NCI-H1436 (cell line): ENCODE measurements at regions not wholly inside any gene's neighbourhood (a gene's known extent, or its start where the extent isn't known, plus 50 kb on each side); places are given as distances from the start of the nearest gene placed in this dataset.

Experiments
- DNase-seq: peaks from one replicate; lab custom pipeline; 2025; lab: John Stamatoyannopoulos, UW

DNA sequence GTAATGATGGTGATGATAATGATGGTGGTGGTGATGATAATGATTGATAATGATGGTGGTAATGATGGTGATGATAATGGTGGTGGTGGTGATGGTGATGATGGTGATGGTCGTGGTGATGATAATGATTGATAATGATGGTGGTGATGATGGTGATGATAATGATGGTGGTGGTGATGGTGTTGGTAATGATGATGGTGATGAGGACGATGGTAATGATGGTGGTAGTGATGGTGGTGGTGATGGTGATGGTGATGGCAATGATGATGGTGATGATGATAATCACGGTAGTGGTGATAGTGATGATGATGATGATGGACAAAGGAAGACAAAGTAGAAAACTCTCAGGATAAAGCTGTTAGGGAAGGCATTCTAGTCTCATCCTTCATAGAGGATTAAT is 310.5 kb downstream of the MSX2 start:
- no peak for DNase-seq

DNA sequence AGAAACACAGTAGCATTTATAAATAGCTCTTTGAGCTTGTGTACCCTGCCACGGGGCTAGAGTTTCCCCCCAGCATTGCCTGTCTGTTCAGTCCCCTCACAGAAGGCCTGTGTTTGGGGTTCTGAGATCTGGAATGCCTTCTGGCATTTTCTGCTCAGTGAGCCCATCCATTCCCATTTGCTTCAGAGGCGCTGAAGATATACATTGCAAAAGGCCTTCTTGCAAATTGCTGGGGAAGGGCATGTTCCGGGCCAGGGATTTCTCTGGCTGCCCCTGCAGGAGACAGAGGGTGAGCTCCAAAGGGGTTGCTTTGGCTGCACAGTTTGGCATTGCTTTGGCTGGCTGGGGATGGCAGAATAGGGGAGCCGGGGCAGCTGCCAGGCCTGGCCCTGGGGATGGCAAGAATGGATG is 308.4 kb downstream of the MSX2 start:
- DNase-seq: no peak

DNA sequence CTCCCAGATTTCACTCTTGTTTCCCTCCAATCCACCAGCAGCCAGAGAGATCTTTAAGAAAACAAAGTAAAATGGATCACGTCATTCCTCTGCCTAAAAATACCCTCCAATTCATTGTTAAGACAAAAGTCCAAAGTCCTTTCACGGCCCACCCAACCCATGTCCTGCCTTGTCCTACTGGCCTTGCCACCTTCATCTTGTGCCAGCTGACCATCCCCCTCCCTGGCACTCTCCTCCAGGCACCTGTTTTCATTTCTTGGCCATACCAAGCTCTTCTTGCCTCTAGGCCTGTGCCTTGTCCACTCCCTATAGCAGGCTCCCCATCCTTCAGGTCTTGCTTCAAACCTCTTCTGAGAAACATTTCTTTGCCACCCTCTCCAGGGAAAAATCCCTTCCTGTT is 307.6 kb downstream of the MSX2 start:
- no peak for DNase-seq

DNA sequence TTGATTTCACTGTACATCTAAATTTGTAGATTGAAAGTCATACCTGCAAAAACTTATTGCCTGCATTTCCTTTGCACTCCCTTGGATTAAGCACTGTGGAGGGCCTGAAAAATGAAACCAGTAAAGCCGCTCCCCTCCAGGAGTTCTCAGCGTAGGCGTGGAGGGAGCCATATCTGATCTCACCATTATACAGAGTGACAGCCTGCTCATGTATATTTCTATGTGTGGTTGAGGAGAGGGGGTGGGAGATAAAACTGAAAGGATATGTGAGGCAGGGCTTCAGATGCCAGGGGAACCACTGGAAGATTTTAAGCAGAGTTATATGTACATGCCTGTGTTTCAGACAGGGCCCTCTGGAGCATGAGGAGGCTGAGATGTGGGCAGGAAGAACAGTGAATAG is 303.0 kb downstream of the MSX2 start:
- no peak for DNase-seq

DNA sequence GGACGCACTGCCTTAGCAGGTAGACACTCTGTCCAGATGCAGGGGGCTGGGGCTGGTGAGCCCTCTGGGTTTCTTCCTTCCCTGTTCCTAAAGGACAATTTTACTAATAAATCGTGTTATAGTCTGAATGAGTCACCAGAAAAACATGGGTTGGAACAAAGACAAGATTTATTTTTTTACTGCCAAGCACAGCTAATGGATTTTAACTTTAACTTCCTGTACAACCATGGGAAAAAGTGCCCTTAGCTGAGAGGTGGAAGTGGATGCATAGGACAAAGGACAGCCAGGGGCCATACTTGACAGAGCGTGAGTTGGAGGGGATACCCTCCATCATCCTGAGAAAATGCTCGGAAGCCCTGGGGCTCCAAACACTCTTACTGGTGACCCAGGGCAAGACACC is 300.7 kb downstream of the MSX2 start:
- no peak for DNase-seq

DNA sequence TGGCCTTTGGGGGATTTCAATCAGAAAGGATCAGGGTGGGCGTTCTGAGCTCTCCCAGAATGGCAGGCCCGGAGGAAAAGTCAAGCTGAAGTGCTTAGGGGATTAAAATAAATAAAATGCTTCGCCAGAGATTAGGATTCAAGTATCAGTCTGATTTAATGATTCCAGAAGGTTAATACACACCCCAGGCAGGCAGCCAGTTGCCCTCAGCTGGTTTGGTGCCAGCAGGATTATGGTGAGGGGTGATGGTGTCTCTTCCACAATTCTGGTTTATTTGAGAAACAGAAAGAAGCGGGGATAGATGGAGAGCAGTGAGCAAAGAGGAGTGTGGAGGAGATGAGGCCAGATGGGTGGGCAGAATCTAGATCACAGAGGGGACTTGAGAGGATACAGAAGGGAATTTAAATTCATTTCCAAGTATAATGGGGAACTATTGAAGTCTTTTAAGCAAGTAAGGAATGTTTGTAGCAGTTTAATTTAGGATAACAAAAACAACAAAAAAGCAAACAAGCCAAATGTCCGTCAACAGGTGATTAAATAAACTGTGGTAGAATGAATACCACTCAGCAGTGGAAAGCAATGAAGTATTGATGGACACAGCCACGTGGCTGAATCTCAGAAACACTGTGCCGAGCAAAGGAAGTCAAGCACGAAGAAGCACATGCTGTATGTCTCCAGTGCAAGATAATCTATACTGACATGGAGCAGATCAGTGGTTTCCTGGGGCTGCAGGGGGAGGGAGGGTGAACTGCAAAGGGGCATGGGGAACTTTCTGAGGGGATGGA is 297.7 kb downstream of the MSX2 start:
- DNase-seq: no peak

DNA sequence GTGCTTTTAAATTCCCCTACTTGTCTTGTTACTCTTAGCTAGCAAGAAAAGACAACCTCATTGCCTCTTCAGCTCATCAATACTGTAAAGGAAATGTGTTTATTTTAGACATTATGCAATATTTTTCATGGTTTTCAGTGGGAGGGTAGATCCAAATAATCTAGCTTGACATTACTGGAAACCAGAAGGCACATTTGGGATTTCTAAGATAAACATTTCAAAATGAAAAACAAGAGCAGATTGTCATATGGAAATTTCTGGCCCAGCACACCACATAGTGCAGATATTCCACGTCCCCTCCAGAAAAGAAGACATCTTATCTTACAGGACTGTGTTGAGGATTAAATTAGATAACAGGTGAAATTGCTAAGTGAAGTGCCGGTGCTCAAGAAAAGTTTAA is 296.9 kb downstream of the MSX2 start:
- DNase-seq: no peak

DNA sequence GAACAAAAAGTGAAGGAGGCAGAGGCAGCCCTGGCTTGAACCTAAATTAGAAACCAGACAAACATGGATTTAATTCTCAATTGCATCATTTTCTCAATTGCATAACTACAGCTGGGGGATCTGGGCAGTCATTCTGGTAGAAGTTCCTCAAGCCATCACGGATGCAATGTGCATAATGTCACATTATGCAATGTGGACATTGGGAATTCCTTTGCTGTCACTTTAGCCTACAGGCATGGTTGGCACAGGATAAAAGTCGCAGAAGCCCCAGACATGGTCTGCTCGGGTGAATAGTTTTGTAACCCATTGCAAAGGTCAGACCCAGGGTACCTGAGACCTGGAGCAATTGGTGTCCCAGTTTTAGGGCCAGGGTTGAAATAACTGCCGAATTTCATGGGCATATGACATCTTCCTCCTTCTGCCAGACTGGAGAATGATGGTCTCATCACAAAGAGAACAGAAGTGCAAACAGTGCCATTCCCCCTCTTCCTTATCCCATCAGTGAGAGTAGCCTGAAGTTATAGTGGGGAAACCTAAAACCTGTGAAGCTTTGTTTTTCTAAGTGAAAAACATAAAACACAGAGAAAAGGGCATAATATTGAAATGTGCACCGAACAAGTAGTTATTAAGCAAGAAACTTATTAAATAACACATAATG is 290.8 kb downstream of the MSX2 start:
- DNase-seq: no peak

DNA sequence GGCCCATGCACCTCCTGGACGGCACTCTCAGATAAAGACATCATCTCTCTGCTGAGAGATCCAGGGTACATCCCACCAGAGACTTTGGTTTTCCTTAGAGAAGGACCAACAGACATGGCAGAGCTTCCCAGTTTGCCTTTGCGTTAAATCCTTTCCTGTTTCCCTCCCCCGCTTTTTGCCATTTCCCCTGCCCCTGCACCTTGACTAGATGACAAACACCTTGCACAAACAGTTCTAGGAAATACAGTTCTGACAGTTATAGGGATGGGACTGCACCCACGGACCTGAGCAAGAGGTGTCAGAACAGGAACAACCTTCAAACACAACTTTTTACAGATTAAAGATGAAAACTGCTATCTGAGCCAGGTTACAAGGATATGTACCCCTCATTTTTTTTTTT is 288.9 kb downstream of the MSX2 start:
- DNase-seq: no peak

DNA sequence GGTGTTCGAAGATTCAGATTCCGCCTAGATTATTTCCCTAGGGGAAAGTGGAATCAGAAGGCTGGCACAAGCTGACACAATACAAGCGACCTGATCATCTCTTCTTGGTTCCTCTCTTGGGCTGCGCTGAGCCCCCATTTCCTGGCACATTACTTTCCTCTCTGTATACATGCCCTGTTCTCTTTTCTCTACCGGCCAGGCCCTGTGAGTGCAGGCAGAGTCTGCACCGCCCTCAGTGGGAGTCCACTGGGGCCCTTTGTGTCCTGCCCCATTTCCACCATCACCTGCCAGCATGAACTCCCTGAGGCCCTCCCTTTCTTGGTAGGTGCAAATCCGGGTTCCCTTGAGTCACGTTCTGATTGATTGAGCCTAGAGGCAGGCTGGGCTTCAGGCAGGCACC is 287.9 kb downstream of the MSX2 start:
- no peak for DNase-seq

DNA sequence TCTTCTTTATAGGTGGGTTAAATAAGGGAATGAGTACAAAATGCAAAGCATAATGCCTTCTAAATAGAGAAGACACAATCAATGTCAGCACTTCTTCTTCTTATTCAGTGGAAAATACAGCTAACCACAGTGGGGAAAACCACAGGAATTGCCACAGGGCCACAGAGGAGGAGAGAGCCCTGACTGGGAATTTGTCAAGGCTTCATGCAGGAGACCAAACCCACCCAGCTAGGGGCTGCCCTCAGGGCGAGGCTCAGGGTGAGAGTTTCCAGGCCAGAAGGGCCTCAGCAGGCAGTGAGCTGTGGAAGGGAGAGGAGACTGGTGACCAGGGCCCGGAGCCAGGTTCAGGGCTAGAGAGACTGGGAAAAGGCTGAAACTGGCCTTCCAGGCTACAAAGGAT is 279.1 kb downstream of the MSX2 start:
- no peak for DNase-seq

DNA sequence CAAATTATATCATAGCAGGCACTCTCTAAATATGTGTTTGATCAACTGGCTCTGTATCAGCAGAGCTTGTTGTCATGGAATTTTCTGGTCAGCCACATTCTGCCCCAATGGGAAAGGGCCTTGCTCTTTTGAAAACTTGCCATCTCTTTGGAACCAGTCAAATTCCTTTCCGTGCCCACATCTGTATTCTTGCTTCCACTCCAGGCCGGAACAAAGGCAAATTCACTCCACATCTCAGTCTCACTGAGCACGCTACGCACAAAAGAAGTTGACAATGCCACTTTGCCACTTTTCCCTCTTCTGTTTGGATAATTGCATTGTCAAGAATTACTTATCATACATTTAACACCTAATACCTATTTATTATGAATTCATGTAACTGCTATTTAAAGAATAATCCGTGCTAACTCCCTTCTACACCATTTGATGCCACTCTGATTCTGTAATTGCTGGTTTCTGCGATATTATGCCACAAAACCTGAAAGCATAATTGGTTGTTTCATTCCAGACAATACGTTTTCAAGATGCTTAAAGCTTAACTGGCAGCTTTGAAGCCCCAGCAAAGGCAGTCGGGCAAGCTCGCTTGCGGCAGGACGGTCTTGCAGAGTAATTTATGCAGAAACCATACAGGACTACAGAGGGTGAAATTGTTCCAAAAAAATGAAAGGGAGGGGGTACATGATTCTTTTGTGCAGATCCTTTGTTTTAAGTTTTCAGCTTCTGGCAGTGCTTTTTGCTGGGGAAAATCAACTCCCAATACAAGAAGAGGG is 277.7 kb downstream of the MSX2 start:
- no peak for DNase-seq

DNA sequence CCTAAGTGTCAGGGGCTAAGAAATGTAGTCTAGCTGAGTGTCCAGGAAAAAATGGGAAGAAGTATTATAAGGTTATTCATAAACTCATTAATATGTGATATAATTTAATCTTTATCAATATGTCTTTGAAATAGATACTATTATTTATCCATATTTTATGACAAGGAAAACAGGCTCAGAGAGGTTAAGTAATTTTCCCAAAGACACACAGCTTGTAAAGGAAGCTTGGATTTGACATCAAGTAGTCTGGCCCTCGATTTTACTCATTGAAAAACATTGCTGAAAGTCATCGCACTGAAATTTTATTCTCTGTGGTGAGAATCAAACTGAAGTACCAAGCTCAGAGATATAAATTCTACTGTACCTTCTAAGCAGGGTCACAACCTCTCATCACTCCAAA is 276.9 kb downstream of the MSX2 start:
- no peak for DNase-seq

DNA sequence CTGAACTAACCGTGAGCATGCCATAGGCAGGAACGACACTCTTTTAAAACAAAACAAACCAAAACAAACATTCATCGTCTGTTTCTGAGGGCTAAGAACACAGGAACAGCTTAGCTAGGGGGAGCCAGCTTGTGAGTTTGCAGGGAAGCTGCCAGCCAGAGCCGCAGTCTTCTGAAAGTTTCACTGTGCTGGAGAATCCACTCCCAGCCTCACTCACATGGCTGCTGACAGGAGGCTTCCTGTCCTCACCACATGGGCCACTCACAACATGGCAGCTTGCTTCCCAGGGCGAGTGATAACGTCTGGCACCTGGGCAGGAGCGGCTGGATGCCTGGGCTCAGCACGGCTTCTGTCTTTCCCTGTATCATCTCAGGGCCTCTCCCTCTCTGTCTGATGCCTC is 275.2 kb downstream of the MSX2 start:
- no peak for DNase-seq

DNA sequence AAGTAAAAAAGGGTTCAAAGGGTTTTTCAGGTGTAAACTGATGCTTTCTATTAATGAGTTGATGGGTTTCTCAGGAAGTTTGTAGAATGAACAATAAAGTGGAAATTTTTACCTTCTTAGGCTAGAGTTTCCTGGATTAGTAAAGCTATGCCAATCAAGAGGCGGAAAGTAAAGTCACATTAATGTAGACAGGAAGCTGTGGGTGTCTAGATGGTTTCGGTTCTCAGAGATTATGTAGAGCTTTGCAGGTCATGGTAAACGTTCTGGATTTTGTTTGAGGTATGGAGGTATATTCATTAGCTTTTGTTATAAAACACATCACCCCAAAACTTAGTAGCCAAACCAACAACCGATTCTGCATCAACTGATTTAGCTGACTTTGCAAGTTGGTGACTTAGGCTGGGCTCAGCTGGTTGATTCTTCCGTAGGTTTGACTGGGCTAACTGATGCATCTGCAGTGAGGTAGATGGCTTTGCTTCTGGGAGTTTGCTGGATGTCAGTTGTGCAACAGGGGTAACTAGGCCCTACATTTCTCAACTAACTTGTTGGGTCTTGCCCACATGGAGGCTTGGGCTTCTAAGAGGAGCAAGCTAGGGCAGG is 273.8 kb downstream of the MSX2 start:
- no peak for DNase-seq

DNA sequence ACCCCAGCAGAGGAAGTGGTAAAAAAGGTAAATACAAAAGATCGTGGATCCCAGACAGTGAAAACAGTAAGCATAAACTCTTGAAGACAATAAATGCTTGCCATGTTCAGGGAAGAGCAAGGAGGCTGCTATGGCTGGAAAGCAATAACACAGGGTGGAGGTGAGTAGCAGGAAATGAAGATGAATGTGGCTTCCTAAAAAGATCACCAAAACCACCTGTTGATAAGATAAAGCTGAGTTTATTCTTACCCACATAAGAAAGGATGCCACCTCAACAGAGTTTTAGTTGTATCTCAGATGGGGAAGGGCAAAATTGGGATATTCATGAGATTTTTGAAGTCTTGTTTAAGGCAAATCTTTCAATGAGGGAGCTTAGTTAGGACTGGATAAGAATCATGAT is 273.3 kb downstream of the MSX2 start:
- DNase-seq: no peak

DNA sequence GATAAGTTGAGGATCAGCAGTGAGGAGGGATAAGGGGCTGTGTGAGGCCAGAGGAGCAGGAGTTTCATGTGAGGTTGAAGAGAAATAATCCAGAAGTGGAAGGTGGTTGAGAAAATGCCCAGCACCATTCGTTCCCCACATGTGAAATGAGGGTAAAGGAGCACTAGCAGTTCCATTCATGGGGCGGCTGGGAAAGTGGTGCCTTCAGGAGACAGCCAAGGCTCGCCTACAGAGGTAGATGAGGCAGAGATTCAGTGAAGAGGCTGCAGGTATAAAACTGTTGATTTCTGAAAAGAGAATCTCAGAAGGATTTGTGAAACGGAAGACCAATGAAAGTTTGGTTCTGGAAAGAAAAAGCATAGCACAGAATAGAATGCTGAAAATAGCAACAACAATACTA is 272.6 kb downstream of the MSX2 start:
- no peak for DNase-seq

DNA sequence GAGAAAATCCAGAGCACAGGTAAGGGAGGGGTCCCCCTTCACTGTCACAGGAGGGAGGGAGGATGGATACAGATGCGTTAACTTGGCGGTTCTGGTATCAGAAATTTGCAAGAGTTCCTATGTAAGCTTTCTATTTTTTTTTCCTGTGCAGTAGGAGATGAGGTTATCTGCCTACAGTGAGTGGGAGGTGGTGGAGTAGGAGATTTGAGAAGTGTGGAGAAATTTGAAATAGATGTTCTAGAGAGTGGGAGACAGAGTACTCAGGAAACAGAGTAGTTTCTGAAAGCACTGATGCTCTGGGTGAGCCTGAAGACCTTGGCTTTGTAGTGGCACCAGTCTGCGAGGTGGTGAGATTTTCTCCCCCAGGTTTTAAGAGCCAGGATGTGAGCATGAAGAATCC is 271.4 kb downstream of the MSX2 start:
- DNase-seq: no peak

DNA sequence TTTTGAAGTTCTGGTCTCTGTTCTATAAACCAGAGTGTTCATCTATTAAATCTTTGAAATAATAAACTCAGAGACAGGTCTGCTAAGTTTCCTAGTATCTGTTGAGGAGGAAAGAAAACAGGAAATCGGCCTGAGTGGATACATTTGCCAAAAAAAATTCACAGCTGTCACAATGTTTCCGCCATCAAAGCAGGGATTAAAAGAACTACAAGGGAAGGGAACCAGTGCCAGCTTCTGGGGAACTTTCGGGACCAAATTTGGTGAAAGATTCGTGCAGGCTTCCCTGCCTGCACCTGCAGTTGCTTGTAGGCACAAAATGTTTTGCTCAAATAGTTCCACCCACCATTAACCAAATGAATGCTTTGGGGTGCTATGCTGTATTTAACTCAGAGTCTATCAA is 267.5 kb downstream of the MSX2 start:
- no peak for DNase-seq

DNA sequence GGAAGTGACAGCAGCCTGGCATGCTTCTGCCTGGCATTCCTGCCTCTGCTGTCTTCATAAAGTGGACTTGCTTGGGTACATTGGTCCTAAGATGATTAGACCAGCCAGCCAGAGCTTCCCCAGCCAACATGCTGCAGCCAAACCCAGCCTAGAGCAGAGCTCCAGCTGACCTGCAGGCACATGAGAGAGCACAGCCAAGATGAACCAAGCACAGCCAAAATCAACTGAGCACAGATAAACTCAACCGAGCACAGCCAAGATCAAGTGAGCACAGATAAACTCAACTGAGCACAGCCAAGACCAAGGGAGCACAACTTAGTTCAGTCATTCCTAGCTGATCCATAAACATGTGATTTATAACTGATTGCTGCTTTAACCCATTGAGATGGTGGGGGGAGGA is 266.5 kb downstream of the MSX2 start:
- no peak for DNase-seq

DNA sequence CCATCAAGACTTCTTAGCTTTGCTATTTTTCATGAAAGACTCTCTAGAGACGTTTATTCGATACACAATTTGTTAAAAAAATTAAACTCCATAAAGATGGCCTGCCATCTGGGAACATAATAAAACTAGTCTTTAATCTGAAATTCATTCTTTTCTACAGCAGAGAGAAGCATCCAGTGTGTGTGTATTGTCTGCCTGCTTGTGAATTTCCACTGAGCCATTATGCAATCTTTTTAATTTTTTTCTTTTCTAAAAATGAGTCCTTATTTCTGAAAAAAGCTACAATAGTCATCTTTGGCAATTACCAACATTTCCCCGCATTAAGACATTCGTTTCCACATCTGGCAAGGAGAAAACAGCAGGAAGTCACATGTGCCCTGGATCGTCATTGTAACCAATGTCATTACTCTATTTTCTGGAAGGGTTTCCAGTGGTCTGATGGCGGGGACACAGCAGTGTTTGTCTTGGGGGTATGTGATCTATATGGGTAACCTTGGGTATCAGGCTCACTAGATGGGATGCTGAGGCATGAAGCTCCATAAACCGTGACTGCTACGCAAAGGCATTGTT is 263.1 kb downstream of the MSX2 start:
- DNase-seq: no peak

DNA sequence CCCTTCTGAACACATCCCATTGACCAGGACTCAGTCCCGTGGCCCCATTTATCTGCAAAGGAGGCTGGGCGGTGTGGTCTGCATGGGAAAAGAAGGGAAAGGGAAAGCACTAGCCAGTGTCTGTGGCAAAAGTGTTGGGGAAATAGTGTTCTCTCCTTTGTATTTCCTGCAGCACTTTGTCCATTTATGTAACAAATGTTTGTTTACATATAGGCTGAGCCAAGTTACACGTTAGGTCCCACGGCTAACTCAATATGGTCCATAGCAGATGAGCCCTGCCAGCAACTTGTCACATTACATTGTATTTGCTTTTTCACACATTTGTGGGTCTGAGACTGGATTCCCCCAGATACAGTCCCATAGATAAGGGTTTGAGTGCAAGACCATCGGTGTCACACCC is 260.5 kb downstream of the MSX2 start:
- DNase-seq: no peak

DNA sequence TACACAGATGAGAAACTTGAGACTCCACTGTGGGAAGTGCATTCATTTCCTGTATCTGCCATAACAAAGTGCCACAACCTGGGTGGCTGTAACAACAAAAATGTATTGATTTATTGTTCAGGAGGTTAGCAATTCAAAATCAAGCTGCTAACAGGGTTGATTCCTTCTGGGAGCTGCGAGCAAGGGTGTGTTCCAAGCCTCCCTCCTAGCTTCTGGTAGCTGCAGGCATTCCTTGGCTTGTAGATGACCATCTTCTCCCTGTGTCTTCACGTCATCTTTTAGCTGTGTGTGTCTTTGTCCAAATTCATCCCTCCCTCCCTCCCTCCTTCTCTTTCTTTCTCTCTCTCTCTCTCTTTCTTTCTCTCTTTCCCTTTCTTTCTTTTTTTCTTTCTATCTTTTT is 258.1 kb downstream of the MSX2 start:
- DNase-seq: no peak
